HFF-Myc (cell line): ENCODE measurements at regions not wholly inside any gene's neighbourhood (a gene's known extent, or its start where the extent isn't known, plus 50 kb on each side); places are given as distances from the start of the nearest gene placed in this dataset.

ENCODE experiments used
- DNase-seq: peaks from one replicate; pipeline ENCODE4 v3.0.0-alpha.2; 2011; ENCODE audit warnings: low read depth; ENCODE audit errors: extremely low read depth
- H3K4me3 ChIP-seq: replicated peaks from 2 replicates; pipeline ENCODE4 v1.5.1; 2011; ENCODE audit warnings: low read depth, mild to moderate bottlenecking, control low read depth, low read length
- TF ChIP-seq, protein P1 (sequence below): IDR thresholded peaks from 2 replicates; pipeline ENCODE4 v1.5.1; 2012; ENCODE audit warnings: mild to moderate bottlenecking, low read depth, low read length, control low read depth; ENCODE audit errors: missing control alignments

DNA sequence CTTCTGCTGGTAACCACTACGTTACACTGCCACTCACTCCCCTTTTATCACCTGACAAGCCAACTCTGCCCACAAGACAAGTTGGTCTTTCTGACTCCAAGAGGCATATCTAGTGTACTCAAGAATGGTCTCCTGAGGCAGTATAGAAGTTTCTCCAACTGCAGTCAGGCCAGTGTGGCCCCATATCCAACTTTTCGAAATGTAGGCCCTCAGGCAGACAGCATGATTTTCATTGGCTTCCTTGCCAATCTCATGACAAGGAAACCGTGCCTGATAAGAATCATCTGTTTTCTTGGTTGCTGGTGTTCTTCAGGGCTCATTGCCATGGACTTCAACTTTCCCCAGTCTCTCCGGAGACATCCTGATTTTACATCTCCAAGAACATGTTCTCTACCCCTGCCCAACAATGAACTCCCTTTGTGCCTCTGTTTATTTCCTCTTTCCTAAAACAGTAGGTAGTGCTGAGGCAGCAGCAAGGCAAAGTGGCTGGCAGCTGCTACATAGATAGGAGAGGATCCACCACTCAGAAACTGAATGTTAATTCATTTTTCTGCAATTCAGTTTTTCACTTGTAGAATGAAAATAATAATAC lies 62.6 kb upstream of the SEMA6A start:
- H3K4me3 ChIP-seq = no peak overlapping the region
- no peak for DNase-seq
- TF ChIP-seq, protein P1, sequence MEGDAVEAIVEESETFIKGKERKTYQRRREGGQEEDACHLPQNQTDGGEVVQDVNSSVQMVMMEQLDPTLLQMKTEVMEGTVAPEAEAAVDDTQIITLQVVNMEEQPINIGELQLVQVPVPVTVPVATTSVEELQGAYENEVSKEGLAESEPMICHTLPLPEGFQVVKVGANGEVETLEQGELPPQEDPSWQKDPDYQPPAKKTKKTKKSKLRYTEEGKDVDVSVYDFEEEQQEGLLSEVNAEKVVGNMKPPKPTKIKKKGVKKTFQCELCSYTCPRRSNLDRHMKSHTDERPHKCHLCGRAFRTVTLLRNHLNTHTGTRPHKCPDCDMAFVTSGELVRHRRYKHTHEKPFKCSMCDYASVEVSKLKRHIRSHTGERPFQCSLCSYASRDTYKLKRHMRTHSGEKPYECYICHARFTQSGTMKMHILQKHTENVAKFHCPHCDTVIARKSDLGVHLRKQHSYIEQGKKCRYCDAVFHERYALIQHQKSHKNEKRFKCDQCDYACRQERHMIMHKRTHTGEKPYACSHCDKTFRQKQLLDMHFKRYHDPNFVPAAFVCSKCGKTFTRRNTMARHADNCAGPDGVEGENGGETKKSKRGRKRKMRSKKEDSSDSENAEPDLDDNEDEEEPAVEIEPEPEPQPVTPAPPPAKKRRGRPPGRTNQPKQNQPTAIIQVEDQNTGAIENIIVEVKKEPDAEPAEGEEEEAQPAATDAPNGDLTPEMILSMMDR = no peak

DNA sequence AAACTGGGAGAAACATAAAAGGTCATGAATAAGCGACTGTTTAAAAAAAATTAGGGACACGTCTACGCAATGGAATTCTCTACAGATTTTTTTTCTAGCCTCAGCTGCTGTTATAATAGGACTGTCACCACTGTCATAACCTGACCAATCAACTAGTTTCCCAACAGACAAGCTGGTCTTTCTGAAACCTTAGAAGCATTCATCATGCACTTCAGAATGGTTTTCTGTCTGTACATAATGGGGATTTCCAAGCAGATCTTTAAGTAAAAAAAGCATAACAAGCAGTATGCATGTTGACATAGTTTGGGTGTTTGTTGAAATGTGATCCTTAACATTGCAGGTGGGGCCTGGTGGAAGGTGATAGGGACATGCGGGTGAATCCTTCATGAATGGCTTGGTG lies 58.3 kb upstream of the SEMA6A start:
- H3K4me3 ChIP-seq = no peak overlapping the region
- TF ChIP-seq, protein P1 = no peak
- no peak for DNase-seq

DNA sequence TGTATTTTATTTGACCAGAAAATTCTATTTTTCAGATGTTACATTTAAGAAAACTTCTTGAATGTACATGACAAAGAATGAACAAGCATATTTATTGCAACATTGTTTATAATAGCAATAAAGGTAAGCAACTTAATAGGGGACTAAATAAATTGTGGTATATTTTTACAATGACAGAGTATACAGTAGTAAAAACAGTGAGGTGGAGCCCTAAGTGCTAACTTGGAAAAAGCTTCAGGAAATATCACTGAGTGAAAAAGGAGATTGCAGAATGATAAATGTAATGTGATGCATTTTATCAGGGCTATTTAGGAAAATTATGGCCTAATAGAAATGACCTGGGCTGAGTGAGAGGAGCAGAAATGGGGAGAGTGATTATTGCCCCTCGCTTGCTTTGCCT lies 56.5 kb upstream of the SEMA6A start:
- TF ChIP-seq, protein P1 = no peak
- no peak overlapping the region for H3K4me3 ChIP-seq
- DNase-seq = no peak

GRCh38 chr5:116629168-116629567 lies 54.5 kb upstream of the SEMA6A start:
- TF ChIP-seq, protein P1 = no peak
- no peak overlapping the region for H3K4me3 ChIP-seq
- DNase-seq = no peak

- DNase-seq = no peak
- TF ChIP-seq, protein P1 = no peak
- H3K4me3 ChIP-seq = no peak overlapping the region
These were observed 52.5 kb upstream of the SEMA6A start for GRCh38 chr5:116626945-116627679.

DNA sequence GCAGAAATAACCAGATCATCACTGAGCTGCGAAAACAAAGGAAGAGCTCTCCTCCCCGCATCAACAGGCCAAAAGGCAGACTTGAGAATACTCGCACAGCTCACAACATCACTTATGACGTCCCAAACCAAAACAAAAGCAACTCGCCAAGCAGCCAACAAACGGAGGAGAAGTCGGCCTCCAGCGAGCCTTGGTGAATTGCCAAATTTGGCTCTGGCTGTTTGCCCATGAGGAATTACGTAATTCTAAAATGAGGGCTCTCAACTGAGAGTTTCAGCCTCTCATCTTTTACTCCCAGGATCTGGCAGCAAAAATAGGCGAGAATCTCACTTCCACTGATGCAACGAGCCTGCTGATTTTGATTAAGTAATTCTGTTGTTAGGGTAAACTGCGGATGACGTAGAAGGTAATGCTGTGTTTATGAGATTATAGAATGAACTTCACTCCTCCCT lies 51.7 kb upstream of the SEMA6A start:
- H3K4me3 ChIP-seq = no peak overlapping the region
- TF ChIP-seq, protein P1 = no peak
- no peak for DNase-seq
